ENCODE measurements at regions not wholly inside any gene's neighbourhood (a gene's known extent, or its start where the extent isn't known, plus 50 kb on each side); places are given as distances from the start of the nearest gene placed in this dataset.
A peak's percentile ranks its signal among the peaks of the same experiment; 100 is the strongest.

GRCh38 chr6:156510242-156510641 is 266.9 kb upstream of the ARID1B start:
- DNase-seq = no peak

- DNase-seq = no peak
Observed at GRCh38 chr6:156509496-156509895, 267.7 kb upstream of the ARID1B start.

- peak in 1 of 5 donors; percentile 13 for DNase-seq
Observed at GRCh38 chr6:156508923-156509322, 268.3 kb upstream of the ARID1B start.

DNA sequence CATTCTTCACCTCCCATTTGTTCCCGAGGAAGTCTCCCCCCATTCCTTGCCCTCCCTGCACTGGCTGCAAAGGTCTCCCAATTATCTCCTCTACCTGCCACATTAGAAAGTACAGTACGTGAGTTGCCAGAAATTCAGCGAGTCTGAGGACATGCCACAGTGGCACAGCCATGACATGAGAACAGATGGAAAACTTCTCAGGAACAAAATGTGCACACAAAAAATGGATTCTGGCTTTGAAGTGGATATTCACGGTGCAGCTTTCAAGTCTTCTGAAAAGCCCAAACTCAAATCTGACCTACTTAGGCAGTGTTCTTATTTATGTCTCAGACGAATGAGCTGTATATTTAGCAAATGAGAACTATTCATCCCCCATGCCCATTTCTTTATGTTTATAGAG is 269.1 kb upstream of the ARID1B start:
- DNase-seq = no peak

DNA sequence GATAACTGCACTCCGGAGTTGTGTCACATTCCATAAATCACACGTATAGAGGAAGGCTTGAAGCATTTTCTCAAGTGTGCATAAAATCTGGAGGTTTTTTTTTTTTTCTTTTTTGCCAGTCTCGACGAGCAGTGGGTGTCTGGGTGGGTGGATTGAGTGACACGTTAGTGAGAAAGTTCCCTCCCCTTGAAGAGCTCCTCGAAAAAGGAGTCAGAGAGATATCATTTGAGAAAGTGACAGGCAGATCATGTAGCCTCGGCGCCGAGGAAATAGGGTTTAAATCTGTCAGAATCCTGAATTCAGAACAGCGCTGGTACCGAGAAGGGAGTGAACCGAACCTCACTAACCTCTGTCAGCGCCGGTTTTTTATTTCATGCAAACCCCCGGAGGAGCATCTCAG is 269.5 kb upstream of the ARID1B start:
- DNase-seq = no peak

GRCh38 chr6:156507106-156507505 is 270.1 kb upstream of the ARID1B start:
- DNase-seq = no peak

- no peak for DNase-seq
Observed at GRCh38 chr6:156502969-156503504, 274.1 kb upstream of the ARID1B start.

DNA sequence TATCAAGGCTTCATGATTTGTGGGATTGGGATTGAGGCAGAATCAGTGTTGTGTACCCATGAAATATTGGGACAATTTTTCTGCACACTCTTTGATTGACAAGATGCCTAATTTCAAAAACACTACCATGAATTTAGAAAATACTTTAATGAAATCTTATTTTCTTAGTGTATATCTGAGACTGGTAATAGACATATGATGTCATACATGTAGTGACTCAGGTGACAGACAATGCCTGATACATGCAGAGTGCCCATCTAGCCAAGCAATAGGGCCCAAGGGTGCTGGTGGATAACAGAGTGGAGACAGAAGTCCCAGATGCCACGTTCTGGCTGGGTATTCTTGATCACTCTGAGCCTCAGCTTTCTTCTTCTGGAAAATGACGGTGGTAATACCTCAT is 279.6 kb upstream of the ARID1B start:
- DNase-seq = no peak

- DNase-seq = no peak
Observed at GRCh38 chr6:156487877-156488276, 289.3 kb upstream of the ARID1B start.

DNA sequence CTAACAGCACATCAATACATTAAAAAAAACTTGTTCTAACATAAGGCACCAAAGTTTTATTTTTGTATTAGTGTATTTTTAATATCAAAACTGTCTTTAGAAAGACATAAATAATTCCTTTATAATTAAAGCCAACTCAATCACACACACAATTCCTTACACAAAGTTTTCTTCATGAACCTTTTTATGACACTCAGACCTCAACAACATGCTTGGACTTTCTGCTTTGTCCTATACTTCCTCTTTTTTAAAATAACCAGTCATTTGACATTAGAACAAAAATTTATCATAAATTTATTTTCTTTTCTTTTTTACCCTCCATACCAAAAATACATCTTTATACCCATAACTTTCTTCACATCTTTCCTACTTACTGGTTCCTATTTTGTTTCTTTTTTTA is 292.0 kb upstream of the ARID1B start:
- DNase-seq = no peak

DNA sequence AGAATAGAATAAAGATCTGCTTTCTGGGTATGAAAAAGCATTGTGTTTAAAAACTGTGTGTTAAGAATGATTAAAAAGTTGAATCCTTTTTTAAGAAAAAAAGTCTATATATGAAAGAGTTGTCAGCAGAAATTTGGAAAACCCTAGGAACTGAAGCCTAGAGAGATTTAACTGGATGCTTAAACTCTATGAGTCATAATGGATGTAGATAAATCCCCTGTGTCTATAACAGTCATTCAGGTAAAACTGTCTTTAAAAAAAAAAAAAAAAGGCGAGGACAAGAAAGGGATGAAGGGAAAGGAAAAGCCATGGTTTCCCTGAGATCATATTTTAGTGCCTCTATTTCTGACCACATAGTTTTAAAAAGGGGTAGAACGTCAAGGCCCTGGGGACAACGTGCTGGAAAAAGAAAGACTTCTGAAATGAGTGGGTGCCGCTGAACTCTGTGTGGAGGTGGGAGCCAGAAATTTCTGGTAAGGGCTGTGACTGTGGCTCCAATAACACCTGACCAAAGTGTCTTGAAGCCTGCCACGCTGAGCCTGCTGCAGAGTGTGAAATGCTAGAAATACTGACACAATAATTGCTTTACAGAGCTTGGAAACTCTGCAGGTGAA is 302.6 kb upstream of the ARID1B start:
- no peak for DNase-seq

DNA sequence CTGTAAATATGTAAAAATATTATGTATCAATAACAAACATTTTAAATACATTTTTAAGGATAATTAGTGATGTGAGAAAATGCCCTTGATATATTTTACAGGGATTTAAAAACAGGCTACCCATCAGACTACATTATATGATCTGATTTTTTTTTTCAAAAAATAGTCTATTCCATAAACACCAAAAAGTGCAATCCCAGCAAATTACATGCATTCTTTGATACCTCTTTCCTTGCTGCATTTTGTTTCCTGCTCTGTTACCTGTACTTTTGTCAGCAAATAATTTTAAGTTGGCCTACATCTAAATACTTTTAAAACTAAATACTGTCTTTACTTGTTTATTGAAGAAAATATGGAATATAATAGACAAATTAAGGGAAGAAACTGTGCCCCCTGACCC is 306.2 kb upstream of the ARID1B start:
- no peak for DNase-seq

- no peak for DNase-seq
Observed at GRCh38 chr6:156464100-156464878, 312.9 kb upstream of the ARID1B start.

DNA sequence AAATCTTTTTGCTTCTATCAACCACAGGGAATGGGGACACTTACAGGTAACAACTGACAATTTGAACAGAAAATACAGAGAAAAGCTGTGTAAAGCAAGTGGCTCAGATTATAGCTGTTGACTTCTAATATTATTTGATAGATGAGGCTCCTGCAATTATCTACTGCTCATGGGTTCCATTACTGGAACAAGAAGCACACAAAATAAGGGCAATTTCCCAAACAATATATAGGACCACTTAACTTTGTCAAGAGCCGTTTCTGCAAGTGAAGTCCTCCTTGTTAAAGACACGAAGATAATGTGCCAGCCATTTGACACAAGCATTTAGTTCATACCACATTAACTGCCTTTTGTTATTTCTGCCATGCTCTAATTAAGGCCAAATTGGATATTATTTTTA is 315.5 kb upstream of the ARID1B start:
- no peak for DNase-seq

DNA sequence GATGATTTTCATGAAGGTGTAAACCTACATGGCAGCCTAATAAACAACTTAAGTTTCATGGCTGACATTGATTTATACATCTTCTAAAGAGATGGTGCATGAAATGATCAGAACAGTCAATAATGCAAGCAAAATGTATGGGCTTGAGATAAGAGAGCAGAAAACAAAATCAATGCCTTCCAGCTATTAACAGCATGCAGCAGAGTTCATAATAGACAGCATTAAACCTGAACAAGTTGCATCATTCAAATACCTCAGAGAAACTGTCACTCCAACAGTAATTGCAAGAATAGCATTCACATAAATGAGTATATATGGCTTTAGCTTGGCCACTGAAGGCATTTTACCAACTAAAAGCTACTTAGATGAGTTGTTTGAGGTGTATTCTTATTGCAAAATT is 319.6 kb upstream of the ARID1B start:
- no peak for DNase-seq

- no peak for DNase-seq
Observed at GRCh38 chr6:156455847-156456246, 321.3 kb upstream of the ARID1B start.

- no peak for DNase-seq
Observed at GRCh38 chr6:156454867-156455266, 322.3 kb upstream of the ARID1B start.

- no peak for DNase-seq
Observed at GRCh38 chr6:156451726-156452125, 325.5 kb upstream of the ARID1B start.

DNA sequence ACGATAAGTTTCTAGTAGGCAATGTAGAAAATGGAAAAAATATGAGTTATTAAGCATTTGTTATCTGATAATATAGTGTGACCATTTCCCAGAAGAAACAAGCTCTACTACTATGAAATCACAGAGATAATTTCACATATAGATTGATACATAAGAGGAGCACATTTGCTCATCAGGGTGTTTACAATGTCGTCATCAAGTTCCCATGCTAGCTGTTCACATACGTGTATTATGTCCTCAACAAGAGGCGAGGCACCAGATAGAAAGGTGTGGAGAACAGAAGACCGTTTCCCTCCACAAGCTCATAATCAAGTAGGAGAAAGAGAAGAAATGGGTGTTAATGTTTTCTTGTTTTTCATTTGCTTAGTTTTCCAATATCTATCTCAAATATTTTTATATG is 326.1 kb upstream of the ARID1B start:
- DNase-seq = no peak

DNA sequence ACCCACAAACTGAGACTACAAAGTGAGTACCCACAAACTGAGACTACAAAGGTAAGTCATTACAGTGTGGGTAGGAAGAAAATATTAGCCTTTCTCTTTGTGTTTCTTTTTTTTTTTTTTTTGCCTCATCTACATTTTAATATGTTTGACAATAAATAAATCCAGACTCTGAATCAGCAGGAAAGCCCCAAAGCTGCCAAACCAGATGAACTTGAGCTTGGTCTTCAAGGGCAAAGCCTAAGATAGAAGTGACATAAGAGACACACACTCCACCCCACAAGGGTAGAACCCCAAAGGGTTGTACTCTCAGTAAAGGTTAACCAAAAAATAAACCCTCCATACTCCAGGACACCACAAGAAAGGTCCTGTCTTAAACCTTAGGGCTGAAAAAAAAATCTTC is 326.8 kb upstream of the ARID1B start:
- DNase-seq = no peak

- no peak for DNase-seq
Observed at GRCh38 chr6:156449569-156449968, 327.6 kb upstream of the ARID1B start.

DNA sequence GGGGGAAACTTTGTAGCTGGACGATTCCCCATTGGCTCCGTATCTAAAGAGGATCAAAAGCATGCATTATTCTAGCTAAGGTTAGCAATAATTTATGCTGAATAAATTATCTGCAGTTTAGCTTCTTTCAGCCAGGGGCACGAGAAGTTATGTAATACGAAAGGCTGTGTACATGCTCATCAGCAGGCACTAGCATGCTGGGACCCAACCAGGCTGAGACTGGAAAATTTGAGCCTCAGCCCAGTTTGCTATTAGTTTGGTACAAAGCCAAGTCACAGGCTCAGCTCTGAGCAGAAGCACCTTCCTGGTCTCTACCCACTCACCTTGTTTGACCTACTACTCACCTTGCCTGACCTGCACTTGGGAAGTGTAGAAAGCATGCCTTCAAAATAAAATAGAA is 328.1 kb upstream of the ARID1B start:
- DNase-seq = no peak

DNA sequence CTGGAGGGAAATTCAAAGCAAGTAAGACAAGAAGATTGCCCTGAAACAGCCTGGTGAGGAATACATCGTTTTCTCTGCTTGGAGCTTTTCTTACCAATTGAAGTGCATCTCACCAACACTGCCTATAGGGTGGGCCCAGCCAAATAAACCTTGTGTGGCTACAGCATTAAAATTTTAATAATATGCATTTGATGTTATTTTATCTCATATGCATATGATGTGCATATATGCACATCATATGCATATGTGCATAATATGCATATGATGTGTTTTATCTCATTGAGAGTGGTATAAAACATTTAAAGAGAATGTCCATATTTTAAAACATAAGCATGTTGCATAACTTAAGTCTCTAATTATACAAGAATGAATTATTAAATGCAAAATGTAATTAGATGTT is 328.6 kb upstream of the ARID1B start:
- no peak for DNase-seq

DNA sequence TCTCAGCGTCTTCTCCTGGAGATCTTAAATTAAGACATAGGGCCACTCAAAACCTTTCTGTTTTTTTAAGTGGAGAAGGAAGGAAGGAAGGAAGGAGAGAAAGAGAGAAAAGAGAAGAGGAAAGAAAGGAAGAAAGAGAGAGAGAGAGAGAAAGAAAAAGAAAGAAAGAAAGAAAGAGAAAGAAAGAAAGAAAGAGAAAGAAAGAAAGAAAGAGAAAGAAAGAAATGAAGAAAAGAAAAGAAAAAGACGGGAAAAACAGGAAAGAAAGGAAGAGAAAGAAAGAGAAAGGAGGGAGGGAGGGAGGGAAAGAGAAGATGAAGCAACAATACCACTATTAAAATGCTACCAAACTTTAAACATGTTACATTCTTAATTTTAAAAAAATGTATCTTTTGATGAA is 336.5 kb upstream of the ARID1B start:
- no peak for DNase-seq
